HG03442 (cell line): ENCODE measurements at regions not wholly inside any gene's neighbourhood (a gene's known extent, or its start where the extent isn't known, plus 50 kb on each side); places are given as distances from the start of the nearest gene placed in this dataset.

ENCODE experiments used
- ATAC-seq: cut with Tn5 transposase; IDR thresholded peaks from one replicate; pipeline ENCODE4 v1.9.1; 2021; ENCODE audit warnings: mild to moderate bottlenecking, moderate library complexity; ENCODE audit not compliant: unreplicated experiment

DNA sequence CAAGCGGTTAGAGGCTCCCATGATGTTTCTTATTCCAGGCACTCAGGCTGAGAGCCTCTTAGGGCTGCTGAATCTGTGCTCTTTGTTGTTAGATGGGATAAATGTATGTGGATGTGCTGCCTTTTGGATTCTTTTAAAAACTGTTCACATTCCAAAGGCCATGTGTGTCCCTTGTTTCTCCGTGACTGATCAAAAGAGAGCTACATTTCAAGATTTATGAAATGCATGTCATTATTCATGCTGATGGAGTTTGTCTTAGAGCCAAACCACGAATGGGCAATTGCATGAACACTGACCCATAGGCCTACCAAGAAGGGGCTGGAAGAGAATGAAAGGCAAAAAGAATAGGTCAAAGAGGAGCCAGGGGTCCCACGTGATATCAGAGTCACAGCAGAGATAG is 104.9 kb upstream of the TSHZ2 start:
- no peak for ATAC-seq

DNA sequence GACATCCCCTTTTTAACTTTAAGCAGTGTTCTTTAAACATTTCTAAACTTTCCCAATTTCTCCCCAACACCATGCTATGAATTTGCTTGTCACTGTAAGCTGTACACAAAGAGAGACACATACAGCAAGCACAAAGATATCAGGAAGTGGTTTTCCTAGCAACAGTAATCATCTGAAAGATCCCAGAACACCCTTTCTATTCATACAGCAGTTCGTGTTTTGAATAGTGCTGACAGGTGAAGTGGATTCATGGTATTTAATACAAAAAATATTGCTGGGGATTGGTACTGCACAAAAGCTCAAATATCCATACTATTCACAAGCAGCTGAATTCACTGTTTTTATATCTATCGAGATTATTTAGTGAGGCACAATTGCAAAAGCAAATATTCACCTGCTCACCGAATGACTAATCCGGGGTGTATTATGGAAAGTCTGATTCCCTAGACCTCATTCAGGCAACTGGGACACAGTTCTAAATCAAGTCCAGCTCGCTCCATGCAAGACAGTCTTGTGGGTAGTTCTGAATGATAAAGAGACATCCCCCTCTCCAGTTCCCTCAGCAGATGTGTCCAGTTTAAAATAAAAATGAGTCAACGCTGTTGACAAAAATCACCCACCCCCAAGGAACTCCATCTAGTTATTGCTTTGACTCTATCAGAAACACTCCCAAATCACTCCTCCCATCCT is 107.1 kb upstream of the TSHZ2 start:
- no peak for ATAC-seq

DNA sequence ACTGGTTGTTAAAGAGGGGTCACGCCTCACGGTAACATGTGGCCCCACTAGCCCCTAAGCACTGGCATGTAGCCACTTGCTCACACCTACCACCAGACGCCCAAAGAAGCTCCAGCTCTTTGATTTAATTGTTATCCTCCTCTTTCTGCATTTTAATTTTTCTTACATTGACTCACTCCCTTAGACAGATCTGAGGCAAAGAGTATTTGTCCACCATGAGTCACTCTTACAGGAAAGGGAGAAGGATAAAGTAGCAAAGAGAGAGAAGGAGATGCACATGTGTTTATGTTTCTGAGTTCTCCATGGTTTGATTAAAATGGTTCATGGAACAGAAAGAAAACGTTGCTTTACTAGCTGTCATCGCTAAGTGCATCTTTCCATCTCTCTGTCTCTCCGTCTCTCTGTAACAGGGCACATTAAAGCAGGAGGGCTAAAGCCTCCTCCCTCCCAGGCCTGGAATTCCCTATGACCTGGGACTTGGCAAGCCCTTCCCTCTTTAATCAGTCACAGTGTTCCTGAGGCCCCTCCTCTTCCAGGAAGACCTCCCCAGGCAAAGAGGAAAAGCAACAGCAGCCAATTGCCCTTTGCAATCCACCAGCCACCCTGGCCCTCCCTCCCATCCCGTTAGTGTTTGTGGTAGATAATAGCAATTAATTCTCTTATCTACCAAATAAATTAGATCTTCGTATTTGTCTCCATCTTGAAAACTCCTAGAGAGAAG is 112.8 kb upstream of the TSHZ2 start:
- no peak for ATAC-seq

GRCh38 chr20:52852714-52853113 is 119.4 kb upstream of the TSHZ2 start:
- ATAC-seq, result no peak

GRCh38 chr20:52847731-52848359 is 124.3 kb upstream of the TSHZ2 start:
- ATAC-seq, result no peak

- no peak for ATAC-seq
These were observed 125.0 kb upstream of the TSHZ2 start for GRCh38 chr20:52847029-52847660.

DNA sequence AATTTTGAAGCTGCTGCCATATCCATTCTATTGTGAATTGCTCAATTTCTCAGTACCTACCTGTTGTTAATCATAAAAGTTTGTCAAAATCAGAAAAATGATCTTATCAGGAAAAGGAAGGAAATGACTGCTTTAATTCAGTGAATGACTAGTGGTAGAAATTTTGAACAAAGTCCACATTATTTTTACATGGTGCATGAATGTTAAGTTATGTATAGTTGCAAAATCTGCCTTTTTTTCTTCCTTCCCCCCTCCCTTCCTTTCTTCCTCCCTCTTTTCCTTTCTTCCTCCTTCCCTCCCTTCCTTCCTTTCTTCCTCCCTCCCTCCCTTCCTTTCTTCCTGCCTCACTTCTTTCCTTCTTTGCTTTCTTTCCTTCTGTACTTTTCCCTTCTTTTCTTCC is 127.1 kb upstream of the TSHZ2 start:
- no peak for ATAC-seq

DNA sequence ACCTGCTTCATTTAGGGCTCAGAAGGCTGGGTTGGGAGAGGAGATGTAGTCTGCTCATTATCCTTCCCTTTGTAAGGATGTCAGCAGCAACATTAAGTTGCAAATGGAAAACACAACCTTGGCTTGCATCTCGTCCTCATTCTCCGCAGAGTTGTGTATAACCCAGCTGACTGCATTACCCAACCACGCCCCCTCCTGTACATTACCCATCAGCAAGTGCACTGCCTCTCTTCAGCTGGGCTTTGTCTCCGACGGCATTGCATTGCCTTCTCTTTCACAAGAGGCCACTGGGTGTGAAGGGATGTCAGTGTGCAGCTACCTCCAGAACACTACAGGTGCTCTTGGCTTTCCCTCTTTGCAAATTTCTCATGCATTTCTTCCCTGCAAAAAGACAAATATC is 128.7 kb upstream of the TSHZ2 start:
- no peak for ATAC-seq

DNA sequence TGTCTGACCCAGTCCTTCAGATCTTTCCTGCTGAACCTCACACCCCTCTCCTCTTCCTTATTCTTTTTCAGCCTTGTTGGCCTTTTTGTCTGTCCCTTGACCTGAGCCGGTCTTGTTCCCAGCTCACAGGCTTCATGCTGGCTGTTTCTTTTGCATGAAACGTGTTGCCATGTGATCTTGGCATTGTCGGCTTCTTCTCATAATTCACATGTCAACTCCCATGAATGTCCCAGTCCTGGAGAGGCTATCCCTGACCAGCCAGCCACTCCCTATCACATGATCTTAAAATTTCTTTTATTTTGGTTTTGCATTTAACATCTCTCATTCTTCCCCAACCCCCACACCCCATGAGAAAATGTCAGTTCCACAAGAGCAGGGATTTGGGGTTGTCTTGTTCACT is 131.2 kb upstream of the TSHZ2 start:
- no peak for ATAC-seq

- ATAC-seq, result no peak
These were observed 132.1 kb upstream of the TSHZ2 start for GRCh38 chr20:52840041-52840440.

DNA sequence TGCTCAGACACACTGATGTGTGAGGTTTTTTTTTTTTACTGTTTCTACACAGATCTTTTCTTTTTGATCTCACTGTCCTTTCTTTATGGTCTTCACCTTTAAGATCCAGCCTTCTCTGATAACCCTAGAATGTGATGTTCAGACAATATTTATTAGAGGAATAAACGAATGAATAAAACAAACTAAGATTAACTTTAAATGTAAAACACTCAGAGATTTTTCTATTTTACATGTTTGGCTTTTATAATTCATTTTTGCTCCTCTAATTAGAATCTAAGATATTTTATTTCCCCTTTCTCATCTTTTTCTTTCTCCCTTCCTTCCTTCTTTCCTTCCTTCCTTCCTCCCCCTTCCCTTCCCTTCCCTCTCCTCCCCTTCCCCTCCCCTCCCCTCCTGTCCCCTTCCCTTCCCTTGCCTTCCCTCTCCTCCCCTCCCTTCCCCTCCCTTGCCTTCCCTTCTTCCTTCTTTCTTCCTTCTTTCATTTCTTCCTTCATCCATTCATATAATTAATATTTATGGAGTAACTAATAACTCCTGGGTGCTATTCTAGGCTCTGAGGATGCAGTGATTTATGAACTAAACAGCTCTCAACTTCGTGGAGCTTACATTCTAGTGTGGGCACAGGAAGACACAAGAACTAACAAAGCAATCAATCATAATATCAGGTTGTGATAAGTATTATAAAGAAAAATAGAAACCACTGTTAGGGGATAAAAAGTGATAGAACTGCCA is 133.5 kb upstream of the TSHZ2 start:
- no peak for ATAC-seq

- ATAC-seq, result no peak
These were observed 134.8 kb upstream of the TSHZ2 start for GRCh38 chr20:52837378-52837777.

- ATAC-seq, result no peak
These were observed 138.3 kb upstream of the TSHZ2 start for GRCh38 chr20:52833901-52834300.

GRCh38 chr20:52832151-52832774 is 139.9 kb upstream of the TSHZ2 start:
- ATAC-seq, result no peak

DNA sequence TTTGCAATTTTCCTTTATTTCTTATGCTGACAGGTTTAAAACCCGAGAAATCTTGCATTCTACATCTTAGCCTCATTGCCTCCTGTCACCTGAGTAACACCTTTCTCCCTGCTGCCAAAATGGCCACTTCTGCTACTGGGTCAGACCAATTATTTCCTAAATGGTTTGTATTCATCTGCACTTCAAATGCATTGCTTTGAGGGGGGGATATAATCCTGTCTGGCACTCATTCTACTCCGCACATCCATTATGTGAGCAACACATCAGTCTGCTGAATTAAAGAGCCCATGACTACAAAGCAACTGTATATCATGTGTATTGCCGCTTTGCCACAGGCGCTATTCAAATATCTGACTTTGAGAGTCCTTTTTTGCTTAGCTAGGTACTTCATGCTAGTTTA is 141.6 kb upstream of the TSHZ2 start:
- no peak for ATAC-seq

DNA sequence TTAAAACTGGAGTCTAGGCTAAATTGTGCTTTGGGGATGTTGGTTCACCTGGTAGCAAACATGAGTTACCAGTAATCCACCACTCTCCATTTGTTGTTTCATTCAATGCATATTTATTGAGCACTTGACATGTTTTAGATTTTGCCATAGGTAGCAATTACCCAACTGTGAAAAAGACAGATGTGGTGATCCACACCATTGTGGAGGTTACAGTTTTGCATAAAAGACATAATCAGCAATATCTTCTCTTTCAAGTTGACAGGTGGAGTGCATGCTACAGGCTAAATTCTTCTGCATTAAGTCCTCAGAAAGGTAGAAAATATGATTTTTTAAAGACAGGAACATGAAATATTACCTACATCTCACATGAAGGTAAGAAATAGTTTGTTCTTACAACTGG is 143.0 kb upstream of the TSHZ2 start:
- no peak for ATAC-seq

DNA sequence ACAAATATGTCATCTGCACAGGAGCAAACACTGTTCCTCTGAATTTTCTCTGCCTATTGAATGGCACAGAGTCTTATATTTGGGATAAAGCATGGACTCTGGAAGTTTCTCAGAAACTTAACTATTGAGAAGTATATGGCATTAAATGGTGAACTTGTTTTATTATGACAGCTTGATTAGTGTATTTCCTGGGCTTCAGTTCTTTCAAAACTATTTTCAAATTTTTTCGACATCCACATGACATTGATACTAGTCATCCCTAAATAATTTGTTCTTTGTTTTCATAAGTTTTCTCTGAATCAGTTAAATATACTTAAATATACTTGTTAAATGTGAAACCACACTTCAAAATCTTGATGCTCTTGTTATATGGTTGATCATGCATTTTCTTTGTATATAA is 144.0 kb upstream of the TSHZ2 start:
- no peak for ATAC-seq

- no peak for ATAC-seq
These were observed 145.4 kb upstream of the TSHZ2 start for GRCh38 chr20:52826722-52827121.

DNA sequence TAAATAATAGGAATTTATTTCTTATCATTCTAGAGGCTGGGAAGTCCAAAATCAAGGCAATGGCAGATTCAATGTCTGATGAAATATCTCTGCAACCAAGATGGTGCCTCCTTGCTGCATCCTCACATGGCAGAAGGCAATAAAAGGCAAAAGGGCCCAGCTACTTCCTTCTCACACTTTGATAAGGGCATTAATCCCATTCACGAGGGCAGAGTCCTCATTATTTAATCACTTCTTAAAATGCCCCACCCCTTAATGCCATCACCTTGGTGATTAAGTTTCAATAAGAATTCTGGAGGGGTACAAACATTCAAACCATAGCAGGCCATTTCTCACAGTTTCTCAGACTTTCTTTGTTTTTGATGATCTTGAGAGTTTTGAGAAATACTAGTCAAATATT is 145.8 kb upstream of the TSHZ2 start:
- no peak for ATAC-seq

DNA sequence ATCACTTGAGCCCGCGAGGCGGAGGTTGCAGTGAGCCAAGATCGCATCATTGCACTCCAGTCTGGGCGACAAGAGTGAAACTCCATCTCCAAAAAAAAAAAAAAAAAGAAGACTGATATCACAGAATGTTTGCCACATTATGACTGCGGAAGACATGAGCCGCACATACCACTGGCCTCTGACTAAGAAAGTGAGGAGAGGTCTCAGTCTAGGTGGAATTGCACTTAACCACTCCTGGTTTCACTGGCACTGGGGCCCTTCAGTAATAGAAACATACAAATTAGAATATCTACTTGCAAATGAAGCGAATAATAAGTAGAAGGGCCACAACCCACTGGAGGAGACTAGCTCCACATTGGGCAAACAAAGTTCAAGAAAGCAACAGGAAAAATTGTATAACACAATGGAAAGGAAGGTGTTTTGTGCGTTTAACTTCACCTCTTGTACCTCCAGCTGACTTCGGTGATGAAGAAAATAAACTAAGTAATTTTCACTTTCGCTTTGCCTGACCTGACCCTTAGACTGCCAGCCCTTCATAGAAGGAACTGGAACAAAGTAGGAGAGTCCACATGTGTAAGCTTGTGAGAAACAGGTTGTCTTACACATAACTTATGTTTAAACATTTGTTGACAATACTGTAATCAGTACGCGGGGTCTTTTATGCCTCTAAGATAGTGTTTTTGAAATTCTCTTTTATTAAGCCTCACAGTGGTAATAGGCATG is 147.5 kb upstream of the TSHZ2 start:
- ATAC-seq, result no peak
